CD1c-positive myeloid dendritic cell (primary cell): ENCODE measurements at regions not wholly inside any gene's neighbourhood (a gene's known extent, or its start where the extent isn't known, plus 50 kb on each side); places are given as distances from the start of the nearest gene placed in this dataset.

Experiments
- DNase-seq: peaks from one replicate; pipeline ENCODE4 v3.0.0-alpha.2; 2016; ENCODE audit errors: extremely low spot score

DNA sequence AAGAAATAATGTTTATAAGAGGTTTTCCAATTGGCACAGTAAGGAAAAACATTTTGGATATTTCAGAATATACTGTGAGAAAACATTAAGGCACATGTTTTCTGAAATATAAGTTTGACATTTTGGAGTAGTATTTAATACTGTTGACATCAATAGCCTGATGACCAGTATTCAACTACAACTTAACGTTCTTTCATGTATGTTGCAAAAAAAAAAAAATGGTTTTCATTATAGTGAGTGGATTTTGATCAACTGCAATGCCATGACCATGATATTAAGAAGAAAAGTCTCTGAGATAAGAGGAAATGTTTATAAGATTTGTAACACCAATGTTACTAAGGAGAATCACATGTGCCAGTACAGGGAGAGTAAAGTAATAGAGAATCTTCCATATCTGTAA, 252.8 kb upstream of the RORA start:
- no peak for DNase-seq

DNA sequence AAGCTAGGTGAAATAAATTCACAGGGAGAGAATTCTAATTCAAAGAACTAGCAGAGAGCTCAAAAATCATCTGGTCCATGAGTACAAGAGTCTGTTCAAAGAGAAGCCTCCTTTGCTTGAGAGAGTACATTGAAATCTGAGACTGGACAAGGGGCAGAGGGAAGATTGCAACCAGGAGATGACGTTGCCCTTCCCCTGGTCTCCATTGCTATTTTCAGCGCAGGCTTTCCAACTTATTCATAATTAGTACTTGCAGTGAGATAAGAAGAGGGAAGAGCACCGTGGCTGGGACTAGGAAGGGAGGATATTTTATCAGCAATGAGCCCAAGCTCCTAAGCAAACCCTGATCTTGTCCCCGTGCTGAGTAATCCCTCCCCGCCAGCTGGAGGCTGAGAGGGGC, 251.8 kb upstream of the RORA start:
- no peak for DNase-seq

DNA sequence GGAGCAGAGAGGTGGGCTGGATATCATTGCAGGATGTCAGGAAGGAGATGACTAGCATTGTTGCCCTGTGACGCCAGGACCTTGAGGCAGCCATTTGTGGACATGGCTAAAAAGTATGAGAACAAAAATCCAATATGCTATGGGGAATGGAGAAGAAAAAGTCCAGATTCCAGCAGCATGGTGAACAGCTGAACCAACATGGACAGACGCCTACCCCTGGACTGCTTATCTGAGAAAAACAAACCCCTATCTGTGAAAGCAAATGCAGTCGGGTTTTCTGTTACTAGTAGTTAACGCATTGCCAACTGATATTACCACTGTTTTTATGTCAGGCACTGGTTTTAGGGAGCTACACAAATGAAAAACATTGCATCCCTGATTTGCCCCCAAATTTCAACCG, 251.2 kb upstream of the RORA start:
- DNase-seq = no peak

DNA sequence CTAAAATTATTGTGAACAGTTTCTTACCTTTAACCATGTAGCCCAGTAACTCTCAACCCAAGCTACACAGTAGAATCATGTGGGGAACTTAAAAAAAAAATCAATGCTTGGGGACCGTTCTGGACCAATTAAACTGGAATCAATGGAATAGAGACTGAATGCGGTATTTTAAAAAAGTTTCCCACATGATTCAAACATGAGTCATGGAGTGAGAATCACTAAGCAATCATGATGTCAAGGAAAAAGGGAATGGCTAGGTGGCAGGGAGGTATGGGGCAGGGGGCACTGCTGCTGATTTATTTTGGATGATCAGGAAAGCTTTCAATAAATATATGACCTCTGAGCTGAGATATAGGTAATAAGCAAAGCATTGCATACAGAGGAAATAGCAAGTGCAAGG, 250.5 kb upstream of the RORA start:
- no peak for DNase-seq

DNA sequence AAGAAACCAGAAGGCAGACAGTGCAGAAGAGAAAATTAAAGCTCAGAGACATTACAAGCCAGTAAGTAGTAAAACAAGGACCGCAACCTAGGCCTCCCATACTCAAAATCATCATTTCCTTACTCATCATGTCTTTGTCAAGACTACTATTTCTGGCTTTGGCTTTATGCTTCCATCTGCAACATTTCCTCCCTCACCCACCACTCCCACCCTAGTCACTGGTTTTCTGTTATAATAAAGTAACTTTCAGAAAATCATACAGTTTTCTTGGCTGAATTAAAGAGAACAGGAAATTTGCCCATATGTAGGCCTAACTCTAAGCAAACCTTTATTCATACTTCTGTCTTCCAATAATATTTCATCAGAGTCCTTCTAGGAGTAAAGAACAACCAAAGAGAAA, 247.6 kb upstream of the RORA start:
- no peak for DNase-seq

DNA sequence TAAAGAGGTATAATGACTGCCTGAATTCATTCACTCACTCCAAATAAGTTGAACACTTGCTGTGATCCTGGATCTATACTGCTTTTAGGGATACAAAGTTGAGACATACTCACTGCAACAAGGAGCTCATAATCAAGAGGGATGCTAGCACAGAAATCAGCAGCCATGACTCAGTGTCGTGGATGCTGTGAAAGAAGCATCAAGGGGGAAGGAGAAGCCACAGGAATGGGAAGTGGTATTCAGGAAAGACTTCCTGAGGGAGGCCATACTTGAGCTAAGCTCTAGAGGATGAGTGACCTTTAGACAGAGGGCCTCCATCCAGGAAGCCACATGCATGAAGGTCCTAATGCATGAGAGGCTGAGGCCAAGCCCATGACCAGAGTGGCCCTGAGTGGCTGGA, 245.7 kb upstream of the RORA start:
- DNase-seq = no peak

DNA sequence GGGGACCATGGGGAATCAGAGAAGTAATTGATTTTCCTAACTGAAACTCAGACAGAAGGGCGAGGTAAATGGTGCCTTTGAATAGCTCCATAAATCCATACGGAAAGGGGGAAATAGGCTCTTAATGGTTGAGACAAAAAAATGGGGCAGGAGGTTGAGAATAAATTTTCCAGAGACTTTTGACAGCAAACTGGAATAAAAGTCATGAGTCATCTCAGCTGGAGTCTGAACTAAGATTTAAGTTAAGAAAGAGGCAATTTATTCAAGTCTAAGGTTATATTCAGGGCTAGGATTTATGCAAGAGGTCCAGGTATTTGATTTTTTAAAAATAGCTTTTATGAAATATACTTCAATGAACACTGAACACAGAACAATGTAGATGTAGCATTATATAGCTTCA, 238.7 kb upstream of the RORA start:
- no peak for DNase-seq

DNA sequence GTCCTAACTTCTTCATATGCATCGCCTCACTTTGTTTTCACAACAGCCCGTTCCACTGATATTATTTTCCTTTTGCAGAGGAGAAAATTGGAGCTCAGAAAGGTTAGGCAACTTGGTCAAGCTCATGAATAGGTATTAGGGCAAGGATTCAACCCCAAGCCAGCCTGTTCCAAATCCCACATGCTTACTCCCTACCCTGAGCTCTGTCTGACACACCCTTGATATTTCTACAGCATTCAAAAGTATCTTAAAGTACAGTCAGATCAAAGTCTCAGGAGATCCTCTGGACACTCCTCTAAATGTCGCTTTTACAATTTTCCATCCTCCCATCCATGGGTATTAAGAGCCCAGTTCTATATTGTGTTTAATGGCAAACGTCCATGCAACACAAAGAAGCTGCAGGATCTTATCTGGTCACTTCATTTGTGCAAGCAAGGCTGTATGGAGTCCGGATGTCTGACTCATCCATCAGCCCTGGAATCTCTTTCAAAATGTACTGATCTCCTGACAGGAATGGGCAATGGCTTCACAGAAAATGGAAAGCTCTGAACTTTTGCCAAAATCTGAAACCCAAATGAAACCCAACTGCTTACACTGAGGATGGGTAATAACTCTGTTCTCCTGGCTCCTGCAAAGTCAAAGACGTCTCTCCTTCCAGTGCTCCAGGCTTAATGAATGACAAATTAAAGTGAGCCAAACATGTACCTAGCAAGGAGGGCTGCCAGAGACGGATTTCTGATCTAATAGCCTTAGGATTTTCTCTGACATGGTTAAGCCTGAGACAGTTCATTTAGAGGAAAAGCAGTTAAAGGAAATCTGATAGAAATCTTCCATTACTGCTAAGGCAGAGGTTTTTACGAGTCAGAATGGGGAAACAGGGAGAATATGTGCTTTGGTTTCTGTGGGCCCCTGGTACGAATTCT, 230.9 kb upstream of the RORA start:
- no peak for DNase-seq

DNA sequence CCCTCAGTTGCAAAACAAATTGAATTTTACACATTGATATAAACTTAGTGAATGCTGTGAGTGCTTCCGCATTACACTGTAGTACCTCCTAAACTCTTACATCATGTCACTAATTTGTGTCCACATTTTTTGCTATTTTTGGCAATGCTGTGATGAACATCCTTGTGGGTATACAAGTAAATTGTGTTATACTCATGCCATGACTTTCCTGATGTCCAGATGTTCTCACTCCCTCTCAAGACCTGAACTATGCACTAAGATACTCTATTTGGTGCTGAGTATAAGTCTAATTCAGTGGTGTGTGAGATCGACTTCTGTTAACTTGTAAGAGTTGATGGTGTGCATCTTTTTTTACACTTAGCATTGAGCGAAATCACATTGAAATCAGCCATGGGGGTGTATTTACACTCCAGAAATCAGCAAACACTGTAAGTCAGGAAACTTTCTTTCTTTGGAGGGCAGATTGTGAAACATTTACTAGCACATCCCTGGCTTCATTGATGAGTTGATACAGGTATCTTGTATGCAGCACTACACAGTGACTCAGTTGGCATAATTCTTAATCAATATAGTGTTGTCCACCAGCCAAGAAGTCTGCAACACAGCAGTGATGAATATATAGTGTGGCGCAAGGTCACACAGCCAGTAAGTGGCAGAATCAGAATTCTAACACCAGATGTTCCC, 228.1 kb upstream of the RORA start:
- DNase-seq = no peak

DNA sequence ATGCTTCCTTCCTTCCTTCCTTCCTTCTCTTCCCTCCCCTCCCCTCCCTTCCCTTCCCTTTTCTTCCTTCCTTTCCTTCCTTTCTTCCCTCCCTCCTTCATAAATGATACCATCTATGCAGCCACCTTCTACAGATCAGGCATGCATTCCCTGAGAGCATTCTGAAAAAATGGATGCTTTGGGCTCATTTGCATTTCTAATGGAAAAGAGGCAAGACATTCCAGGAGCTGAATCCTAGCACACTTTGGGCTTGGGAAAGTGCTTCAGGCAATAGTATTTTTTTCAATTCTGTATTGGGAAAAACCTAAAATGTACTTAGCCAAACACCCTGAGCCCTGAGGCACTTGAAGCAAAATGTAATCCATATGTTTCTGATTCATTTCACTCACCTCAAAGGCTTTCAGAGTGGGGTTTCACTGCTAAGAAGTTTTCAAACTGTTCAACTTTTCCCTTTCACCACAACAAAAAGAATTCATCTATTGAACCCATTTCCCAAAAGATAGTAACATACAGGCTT, 220.1 kb upstream of the RORA start:
- no peak for DNase-seq

DNA sequence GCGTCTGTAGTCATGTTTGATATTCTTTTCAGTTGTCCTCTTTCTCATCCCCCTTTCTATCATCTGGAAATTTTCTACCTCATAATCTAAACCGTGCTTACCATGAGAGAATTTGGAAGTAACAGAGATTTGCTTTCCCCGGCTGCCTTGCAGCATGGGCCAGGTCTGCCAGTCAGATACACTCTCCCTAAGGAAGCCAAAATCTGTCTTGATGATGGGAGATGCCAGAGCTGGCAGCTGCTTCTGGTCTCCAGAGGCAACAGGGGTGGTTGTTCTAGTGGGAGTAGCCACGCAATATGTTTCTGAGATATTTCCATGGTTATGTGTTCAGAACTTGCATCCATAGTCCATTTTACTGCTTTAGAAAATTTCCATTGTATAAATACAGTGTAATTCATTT, 218.9 kb upstream of the RORA start:
- no peak for DNase-seq

DNA sequence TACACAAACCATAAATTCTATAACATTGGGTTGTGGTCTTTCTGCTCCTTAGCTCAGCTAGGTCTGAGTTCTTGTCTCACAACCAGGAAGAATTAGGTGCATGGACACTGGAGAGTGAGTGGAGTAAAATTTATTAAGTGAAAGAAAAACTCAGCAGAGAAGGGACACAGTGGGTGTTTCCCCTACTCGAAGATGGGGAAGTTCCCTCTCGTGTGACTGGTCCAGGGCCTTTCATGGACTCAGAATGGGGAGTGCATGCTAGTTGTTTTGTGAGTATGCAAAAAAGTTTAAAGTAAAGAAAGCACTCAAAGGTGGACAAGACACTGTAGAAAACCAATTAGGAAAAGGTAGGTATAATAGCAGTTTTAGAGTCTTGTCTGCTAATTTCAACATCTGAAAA, 215.5 kb upstream of the RORA start:
- no peak for DNase-seq

DNA sequence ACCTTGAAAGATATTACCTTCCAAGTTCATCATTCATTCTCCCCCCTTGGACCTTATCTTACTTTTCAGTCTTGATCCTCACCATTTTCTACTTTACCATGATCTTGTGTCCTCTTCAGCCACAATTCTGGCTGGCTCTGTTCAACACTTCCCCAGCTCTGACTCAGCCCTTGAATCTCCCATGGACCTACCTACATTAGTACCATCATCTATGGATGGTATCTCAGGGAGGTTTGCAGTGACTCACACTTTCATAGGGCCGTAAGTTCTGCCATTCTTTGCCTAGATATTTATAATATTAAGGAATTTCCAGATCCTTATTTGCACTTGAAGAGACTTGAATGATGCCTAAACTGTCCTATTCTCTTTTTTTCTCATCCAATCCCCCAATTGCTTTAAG, 213.7 kb upstream of the RORA start:
- no peak for DNase-seq

DNA sequence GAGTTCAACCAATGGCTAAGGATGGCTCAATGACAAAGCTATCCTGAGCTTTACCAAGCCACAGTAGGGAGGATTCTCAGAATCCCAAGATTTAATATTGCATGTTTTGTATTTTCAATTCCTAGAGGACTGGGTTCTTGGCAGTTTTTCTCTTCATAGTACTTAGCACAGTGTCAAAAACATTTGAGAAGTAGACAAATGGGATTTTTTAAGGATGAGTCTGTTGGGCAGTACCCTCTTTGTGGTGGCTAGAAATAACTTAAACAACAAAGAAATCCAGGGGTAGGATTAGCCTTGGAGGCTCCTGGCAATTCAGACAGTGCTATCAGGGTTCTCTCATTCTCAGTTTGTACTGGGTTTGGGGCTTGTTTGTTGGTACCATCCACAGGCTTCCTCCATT, 212.8 kb upstream of the RORA start:
- DNase-seq = no peak

DNA sequence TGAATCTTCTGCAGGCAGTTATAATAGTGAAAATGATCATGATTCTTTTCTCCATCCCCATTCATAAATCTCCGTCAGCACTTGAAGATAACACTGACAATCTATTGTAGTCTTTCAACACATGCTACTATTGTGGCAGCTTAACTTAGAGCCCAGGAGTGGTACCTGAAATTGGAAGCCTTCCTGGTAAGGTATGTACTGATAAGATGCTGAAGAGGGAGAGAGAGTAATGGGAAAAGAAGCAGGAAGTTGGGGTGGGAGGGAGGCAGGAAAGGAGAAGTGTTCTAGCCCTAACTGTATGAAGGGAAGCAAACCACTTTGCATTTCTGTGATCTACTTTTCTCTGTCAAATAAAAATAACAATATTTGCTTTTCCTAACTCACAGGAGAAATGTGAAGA, 197.4 kb upstream of the RORA start:
- DNase-seq = no peak

DNA sequence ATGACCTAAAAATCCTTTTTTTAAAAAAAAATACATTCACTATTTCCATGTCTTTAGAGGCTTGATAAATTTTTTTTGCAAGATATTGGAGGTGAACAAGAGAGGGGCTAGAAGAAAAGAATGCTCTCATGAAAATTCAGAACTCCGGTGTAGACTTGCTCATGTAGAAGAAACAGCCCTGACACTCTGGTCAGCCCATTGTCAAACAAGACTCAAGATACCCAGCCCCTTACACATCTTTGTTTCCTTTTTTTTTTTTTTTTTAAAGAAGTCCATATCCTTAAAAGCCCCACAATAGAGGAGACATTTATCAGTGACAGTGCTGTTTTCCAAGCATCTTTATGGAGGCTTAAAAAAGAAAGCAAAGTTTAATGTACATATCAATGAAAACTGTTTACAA, 196.8 kb upstream of the RORA start:
- DNase-seq = no peak

DNA sequence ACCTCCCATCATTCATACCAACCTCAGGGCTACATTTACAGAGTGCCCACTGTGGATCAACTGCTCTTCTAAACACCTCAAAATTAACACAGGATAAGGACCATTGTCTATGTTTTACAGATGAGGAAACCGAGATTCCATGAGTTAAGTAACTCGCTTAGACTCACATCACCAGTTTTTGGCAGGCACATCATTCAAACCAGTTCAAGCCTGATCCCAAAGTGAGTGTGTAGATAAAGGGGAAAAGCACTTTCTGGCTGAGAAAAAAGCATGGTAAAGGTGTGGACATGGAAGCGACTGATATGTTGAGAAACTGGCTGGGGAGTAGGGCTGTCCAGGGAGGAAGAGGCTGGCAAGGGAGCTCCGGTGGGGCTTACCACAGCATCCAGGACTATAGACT, 193.7 kb upstream of the RORA start:
- DNase-seq = no peak

DNA sequence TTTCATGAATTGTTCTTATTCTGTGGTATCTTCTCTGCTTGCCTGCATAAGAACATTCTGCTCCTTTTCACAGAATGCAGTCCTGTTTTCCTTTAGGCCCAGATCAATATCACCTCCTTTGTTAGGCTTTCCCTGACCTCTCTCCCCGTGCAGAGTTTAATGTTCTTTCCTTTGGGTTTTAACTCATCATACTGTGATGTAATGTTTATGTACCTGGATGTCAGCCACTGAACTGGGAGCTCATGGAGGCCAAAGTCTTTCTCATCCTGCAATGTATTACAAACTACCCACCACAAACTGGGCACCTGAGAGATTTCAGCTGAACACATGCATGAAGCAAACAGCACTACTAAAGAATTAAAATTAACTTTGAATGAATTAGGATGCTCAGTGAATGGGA, 192.8 kb upstream of the RORA start:
- DNase-seq = no peak

DNA sequence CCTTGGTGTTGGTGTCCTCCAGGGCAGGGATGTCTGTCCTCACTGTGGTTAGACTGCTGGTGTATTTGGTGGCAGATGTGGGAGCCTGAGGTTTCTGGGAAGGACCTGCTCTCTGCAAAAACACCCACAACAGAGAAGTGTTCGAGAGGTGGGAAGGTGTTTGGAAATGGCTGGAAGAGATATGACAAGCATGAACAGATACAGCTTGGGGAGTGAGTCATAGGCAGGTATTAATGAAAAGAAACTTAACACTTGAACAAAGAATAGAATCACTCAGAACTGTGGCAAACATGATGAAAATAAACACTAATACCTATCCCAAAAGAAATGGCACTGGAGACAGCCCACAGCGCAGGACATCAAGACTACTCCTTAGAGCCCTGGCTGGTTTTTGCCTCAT, 192.4 kb upstream of the RORA start:
- DNase-seq = no peak

DNA sequence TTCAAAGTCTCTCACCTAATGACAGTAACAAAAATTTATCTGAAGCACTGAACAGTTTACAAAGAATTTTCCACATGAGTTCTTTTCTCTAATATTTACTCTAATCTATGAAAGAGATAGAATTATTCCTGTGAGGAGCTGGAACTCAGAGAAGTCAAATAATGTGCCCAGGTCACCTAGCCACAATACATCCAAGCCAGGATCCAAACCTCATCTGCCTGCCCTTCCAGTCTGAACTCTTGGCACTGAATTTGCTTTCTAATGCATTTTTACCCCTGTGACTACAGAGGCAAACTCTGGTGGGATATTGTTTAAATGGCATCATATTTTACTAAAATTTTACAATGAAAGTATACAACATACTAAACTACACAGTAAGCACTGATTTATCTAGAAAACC, 191.4 kb upstream of the RORA start:
- no peak for DNase-seq

DNA sequence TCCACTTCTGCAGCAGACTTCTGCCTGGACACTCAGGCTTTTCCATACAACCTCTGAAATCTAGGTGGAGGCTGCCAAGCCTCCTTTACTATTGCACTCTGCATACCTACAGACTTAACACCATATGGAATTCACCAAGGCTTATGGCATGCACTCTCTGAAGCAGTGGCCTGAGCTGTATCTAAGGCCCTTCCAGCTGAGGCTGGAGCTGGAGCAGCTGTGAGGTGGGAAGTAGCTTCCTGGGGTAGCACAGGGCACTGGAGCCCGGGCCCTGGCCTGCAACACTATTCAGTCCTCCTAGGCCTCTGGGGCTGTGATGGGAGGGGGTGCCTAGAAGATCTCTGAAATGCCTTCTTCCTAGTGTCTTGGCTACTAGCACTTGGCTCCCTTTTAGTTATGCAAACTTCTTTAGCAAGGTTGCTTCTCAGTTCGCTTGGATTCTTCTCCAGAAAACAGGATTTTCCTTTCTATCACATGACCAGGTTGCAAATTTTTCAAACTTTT, 186.6 kb upstream of the RORA start:
- DNase-seq = no peak

DNA sequence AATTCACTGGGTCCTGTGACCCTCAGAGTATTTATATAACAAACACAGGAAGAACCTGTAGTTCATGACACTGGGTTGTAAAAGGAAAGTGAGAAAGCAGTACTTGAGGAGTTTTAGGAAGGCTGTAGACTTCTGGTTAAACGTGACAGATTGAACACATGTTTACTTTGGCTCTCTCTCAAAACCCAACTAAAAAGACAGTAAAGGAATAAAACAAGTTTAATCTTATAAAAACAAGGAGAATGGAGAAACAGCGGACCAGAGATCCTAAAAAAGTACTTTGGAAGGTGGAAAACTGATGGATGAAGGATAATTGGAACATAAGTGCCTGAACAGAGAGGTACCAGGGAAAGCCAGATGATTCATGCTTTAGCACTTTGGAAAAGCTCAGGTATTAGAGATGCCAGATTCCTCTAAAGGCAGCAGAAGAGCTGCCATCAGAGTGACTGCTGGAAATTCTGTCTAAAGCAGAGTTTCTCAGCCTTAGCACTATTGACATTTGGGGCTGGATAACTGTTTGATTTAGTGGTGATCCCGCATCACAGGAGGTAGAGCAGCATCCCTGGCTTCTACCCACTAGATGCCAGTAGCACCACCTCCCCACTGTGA, 182.9 kb upstream of the RORA start:
- no peak for DNase-seq

DNA sequence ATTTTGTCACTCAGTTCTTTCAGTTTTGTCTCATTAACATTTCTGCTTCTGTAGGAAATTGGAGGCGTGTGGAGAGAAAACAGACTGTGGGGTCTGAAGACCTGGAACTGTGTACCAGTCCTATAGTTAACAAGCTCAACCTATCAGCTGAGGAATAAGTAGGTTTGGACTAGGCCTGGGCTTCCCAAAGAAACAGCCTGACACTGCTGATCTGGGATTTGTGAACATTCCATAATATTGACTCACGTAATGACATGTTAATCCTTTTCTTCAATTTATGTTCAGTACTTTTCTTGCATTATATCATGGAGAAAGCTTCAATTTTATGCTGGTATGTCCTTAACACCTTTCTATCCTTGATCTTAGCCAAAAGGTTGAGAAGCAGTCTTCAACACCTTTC, 181.6 kb upstream of the RORA start:
- DNase-seq = no peak
